ENCODE measurements at regions not wholly inside any gene's neighbourhood (a gene's known extent, or its start where the extent isn't known, plus 50 kb on each side); places are given as distances from the start of the nearest gene placed in this dataset.

GRCh38 chr22:48982321-48982905 lies 845.3 kb downstream of the BRD1 start:
- peaks cover 43% of the 10 kb centered on the region for H3K27me3 Mint-ChIP-seq (ENCODE audit: low read depth)
- H3K4me1 Mint-ChIP-seq, result peaks cover 10% of the 10 kb centered on the region
- H3K27ac Mint-ChIP-seq, result no peak overlapping the region
- TF ChIP-seq, protein P1, sequence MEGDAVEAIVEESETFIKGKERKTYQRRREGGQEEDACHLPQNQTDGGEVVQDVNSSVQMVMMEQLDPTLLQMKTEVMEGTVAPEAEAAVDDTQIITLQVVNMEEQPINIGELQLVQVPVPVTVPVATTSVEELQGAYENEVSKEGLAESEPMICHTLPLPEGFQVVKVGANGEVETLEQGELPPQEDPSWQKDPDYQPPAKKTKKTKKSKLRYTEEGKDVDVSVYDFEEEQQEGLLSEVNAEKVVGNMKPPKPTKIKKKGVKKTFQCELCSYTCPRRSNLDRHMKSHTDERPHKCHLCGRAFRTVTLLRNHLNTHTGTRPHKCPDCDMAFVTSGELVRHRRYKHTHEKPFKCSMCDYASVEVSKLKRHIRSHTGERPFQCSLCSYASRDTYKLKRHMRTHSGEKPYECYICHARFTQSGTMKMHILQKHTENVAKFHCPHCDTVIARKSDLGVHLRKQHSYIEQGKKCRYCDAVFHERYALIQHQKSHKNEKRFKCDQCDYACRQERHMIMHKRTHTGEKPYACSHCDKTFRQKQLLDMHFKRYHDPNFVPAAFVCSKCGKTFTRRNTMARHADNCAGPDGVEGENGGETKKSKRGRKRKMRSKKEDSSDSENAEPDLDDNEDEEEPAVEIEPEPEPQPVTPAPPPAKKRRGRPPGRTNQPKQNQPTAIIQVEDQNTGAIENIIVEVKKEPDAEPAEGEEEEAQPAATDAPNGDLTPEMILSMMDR (IDR thresholded peaks at IDR 0.05; ENCODE audit: unreplicated experiment in 3 of 3), result no peak
- H3K36me3 Mint-ChIP-seq (ENCODE audit: low read depth), result peaks cover 3% of the 10 kb centered on the region
- H3K4me3 Mint-ChIP-seq, result no peak overlapping the region
- peaks cover 11% of the 10 kb centered on the region for H3K9me3 Mint-ChIP-seq

- no peak overlapping the region for H3K4me3 Mint-ChIP-seq
- TF ChIP-seq, protein P1 (IDR thresholded peaks at IDR 0.05; ENCODE audit: unreplicated experiment in 3 of 3), result no peak
- peaks cover 50% of the 10 kb centered on the region for H3K27me3 Mint-ChIP-seq (ENCODE audit: low read depth)
- H3K9me3 Mint-ChIP-seq, result peaks cover 11% of the 10 kb centered on the region
- peaks cover 10% of the 10 kb centered on the region for H3K4me1 Mint-ChIP-seq
- peaks cover 3% of the 10 kb centered on the region for H3K36me3 Mint-ChIP-seq (ENCODE audit: low read depth)
- H3K27ac Mint-ChIP-seq, result no peak overlapping the region
Measured at GRCh38 chr22:48981371-48982061, 846.2 kb downstream of the BRD1 start.

GRCh38 chr22:48980918-48981317 lies 846.8 kb downstream of the BRD1 start:
- H3K27me3 Mint-ChIP-seq (ENCODE audit: low read depth), result peaks cover 54% of the 10 kb centered on the region
- no peak overlapping the region for H3K27ac Mint-ChIP-seq
- TF ChIP-seq, protein P1 (IDR thresholded peaks at IDR 0.05; ENCODE audit: unreplicated experiment in 3 of 3), result no peak
- peaks cover 3% of the 10 kb centered on the region for H3K36me3 Mint-ChIP-seq (ENCODE audit: low read depth)
- H3K4me1 Mint-ChIP-seq, result peaks cover 10% of the 10 kb centered on the region
- peaks cover 11% of the 10 kb centered on the region for H3K9me3 Mint-ChIP-seq
- H3K4me3 Mint-ChIP-seq, result no peak overlapping the region

DNA sequence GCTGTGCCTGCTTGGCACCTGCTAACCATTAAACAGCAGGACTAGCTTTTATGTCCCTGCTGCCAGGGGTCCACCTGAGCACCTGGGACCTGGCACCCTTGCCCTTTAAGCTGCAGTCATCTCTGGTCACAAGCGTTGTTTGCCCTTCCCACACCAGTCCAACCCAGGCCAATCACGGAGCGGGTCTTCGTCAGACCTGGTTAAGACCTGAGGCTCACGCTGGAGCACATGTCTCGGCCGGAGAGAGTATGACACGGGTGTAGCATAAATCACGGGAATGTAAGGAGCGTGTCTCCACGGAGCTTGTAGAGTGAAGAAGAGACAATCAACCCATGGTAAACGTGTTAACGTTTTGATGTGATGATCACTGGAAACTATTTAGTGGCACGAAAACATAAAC lies 847.3 kb downstream of the BRD1 start:
- H3K4me1 Mint-ChIP-seq, result peaks cover 10% of the 10 kb centered on the region
- peaks cover 11% of the 10 kb centered on the region for H3K9me3 Mint-ChIP-seq
- H3K4me3 Mint-ChIP-seq, result no peak overlapping the region
- TF ChIP-seq, protein P1 (IDR thresholded peaks at IDR 0.05; ENCODE audit: unreplicated experiment in 3 of 3), result no peak
- H3K27me3 Mint-ChIP-seq (ENCODE audit: low read depth), result peaks cover 59% of the 10 kb centered on the region
- H3K36me3 Mint-ChIP-seq (ENCODE audit: low read depth), result peaks cover 3% of the 10 kb centered on the region
- no peak overlapping the region for H3K27ac Mint-ChIP-seq

DNA sequence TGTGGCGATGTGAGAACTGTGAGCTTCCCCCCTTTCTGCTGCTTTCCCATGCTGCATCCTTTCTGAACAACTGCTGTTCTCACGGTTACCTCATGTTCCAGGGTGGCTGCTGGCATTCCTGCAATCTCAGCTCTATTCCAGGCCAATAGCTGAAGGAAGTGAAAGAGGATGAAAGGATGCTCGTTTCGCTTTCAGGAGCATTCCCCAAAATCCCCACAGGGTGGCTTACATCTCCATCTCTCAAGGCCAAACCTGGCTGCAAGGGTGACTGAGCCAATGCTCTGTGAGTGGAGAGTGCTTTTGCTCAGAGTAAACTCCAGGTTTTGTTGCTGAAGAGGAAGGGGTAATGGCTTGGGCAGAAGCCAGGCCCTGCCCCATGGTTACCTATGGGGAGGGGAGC lies 848.2 kb downstream of the BRD1 start:
- H3K4me1 Mint-ChIP-seq, result peaks cover 5% of the 10 kb centered on the region
- peaks cover 3% of the 10 kb centered on the region for H3K36me3 Mint-ChIP-seq (ENCODE audit: low read depth)
- H3K4me3 Mint-ChIP-seq, result no peak overlapping the region

More for the DNA sequence above, 848.2 kb downstream of the BRD1 start:
- TF ChIP-seq, protein P1 (IDR thresholded peaks at IDR 0.05; ENCODE audit: unreplicated experiment in 3 of 3), result no peak
- peaks cover 9% of the 10 kb centered on the region for H3K9me3 Mint-ChIP-seq
- no peak overlapping the region for H3K27ac Mint-ChIP-seq
- H3K27me3 Mint-ChIP-seq (ENCODE audit: low read depth), result peaks cover 59% of the 10 kb centered on the region

Measured in nephron (organoid).